ENCODE measurements at regions not wholly inside any gene's neighbourhood (a gene's known extent, or its start where the extent isn't known, plus 50 kb on each side); places are given as distances from the start of the nearest gene placed in this dataset.

- intact Hi-C loops (cut with DNase I, micrococcal nuclease): loop anchor here in 1 of 2 experiments (5.0 kb wide), 1 partner anchor 45 kb away; no protein-coding TSS in a partner anchor
- H3K27ac Mint-ChIP-seq: no peak overlapping the region
- no peak for DNase-seq
Observed at GRCh38 chr3:178096955-178097354, 439.3 kb upstream of the KCNMB2 start.

GRCh38 chr3:178097576-178097975, 438.7 kb upstream of the KCNMB2 start:
- Mint-ChIP-seq H3K36me3 (ENCODE audit: low read depth) (peaks cover under 1% of the 10 kb centered on the region), H3K4me1 (ENCODE audit: low read depth) (no peaks in the 10 kb centered on the region), H3K27ac (no peak overlapping the region), H3K4me3 (no peak overlapping the region), H3K27me3 (no peaks in the 10 kb centered on the region), H3K9me3 (peaks cover 4% of the 10 kb centered on the region)
- ChIA-PET POLR2A (no interaction called here), CTCF (no interaction called here)
- intact Hi-C loops (cut with DNase I, micrococcal nuclease): loop anchor here in 1 of 2 experiments (5.0 kb wide), 1 partner anchor 45 kb away; no protein-coding TSS in a partner anchor
- Histone ChIP-seq H3K27ac (ENCODE audit: low read depth in 1 of 2, low read length in 2 of 2) (no peak overlapping the region), H3K4me1 (ENCODE audit: insufficient read depth, low read length) (no peaks in the 10 kb centered on the region), H3K27me3 (ENCODE audit: control insufficient read depth in 1 of 2, insufficient read depth in 2 of 2, low read length in 2 of 2) (no peaks in the 10 kb centered on the region), H3K36me3 (ENCODE audit: insufficient read depth, low read length) (no peaks in the 10 kb centered on the region), H3K4me3 (ENCODE audit: low read length) (no peak overlapping the region), H3K9me3 (ENCODE audit: control insufficient read depth in 1 of 2, insufficient read depth in 1 of 2, low read length in 2 of 2) (no peaks in the 10 kb centered on the region)
- no peak for DNase-seq
- no peak for TF ChIP-seq CTCF (IDR thresholded peaks at IDR 0.05)
- no peak for ATAC-seq (ENCODE audit: poor library complexity)

More at GRCh38 chr3:178096955-178097354, 439.3 kb upstream of the KCNMB2 start:
- Mint-ChIP-seq H3K27me3 (no peaks in the 10 kb centered on the region), H3K4me1 (ENCODE audit: low read depth) (no peaks in the 10 kb centered on the region), H3K4me3 (no peak overlapping the region), H3K9me3 (peaks cover 4% of the 10 kb centered on the region), H3K36me3 (ENCODE audit: low read depth) (peaks cover 7% of the 10 kb centered on the region)
- no peak overlapping the region for H3K27ac ChIP-seq (ENCODE audit: low read depth in 1 of 2, low read length in 2 of 2)
- H3K4me3 ChIP-seq (ENCODE audit: low read length): no peak overlapping the region
- no peaks in the 10 kb centered on the region for H3K36me3 ChIP-seq (ENCODE audit: insufficient read depth, low read length)
- H3K9me3 ChIP-seq (ENCODE audit: control insufficient read depth in 1 of 2, insufficient read depth in 1 of 2, low read length in 2 of 2): no peaks in the 10 kb centered on the region
- no peaks in the 10 kb centered on the region for H3K4me1 ChIP-seq (ENCODE audit: insufficient read depth, low read length)
- no peak for ATAC-seq (ENCODE audit: poor library complexity)
- POLR2A ChIA-PET: interaction anchor here (0.8 kb wide), 1 partner anchor 94 kb away, joined by 3 read pairs; no protein-coding TSS in a partner anchor
- no peak for TF ChIP-seq CTCF (IDR thresholded peaks at IDR 0.05)
- H3K27me3 ChIP-seq (ENCODE audit: control insufficient read depth in 1 of 2, insufficient read depth in 2 of 2, low read length in 2 of 2): no peaks in the 10 kb centered on the region
- CTCF ChIA-PET: no interaction called here

- no peak for TF ChIP-seq CTCF (IDR thresholded peaks at IDR 0.05)
- Mint-ChIP-seq H3K4me3 (no peak overlapping the region), H3K4me1 (ENCODE audit: low read depth) (no peaks in the 10 kb centered on the region), H3K36me3 (ENCODE audit: low read depth) (no peaks in the 10 kb centered on the region), H3K9me3 (no peaks in the 10 kb centered on the region), H3K27ac (no peak overlapping the region), H3K27me3 (no peaks in the 10 kb centered on the region)
- POLR2A ChIA-PET: no interaction called here
- H3K36me3 ChIP-seq (ENCODE audit: insufficient read depth, low read length): no peaks in the 10 kb centered on the region
- no peaks in the 10 kb centered on the region for H3K9me3 ChIP-seq (ENCODE audit: control insufficient read depth in 1 of 2, insufficient read depth in 1 of 2, low read length in 2 of 2)
- H3K27me3 ChIP-seq (ENCODE audit: control insufficient read depth in 1 of 2, insufficient read depth in 2 of 2, low read length in 2 of 2): no peaks in the 10 kb centered on the region
- no peaks in the 10 kb centered on the region for H3K4me1 ChIP-seq (ENCODE audit: insufficient read depth, low read length)
- CTCF ChIA-PET: no interaction called here
- no peak for ATAC-seq (ENCODE audit: poor library complexity)
- H3K27ac ChIP-seq (ENCODE audit: low read depth in 1 of 2, low read length in 2 of 2): no peak overlapping the region
- DNase-seq: no peak
- H3K4me3 ChIP-seq (ENCODE audit: low read length): no peak overlapping the region
- intact Hi-C loops (cut with DNase I, micrococcal nuclease): loop anchor here in 1 of 2 experiments (5.0 kb wide), 1 partner anchor 43 kb away; no protein-coding TSS in a partner anchor
Observed at GRCh38 chr3:178099274-178099673, 437.0 kb upstream of the KCNMB2 start.
